HG03025 (cell line): ENCODE measurements at regions not wholly inside any gene's neighbourhood (a gene's known extent, or its start where the extent isn't known, plus 50 kb on each side); places are given as distances from the start of the nearest gene placed in this dataset.
A peak's percentile ranks its signal among the peaks of the same experiment; 100 is the strongest.

Experiments
- ATAC-seq: cut with Tn5 transposase; IDR thresholded peaks from one replicate; pipeline ENCODE4 v1.9.1; 2021; ENCODE audit warnings: mild to moderate bottlenecking, moderate library complexity; ENCODE audit not compliant: unreplicated experiment, low FRiP score

DNA sequence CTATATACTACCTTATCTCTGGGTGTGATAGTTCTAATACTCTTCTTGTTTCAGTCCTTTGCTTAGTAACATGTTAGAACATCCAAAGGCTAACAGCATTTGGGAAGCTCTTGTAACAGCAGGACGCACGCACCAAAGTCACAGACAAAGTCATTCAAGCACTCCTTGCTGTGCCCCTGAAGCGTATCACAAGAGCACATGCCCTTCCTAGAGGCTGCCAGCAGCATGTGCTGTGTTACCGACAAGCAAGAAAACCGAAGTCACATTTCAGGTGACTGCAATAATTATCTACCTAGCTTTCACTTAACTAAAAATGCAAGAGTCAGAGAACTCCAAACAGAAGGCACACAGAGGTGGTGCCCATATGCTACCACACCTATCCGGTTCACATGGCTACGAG lies 194.1 kb downstream of the KLF12 start:
- ATAC-seq = no peak

DNA sequence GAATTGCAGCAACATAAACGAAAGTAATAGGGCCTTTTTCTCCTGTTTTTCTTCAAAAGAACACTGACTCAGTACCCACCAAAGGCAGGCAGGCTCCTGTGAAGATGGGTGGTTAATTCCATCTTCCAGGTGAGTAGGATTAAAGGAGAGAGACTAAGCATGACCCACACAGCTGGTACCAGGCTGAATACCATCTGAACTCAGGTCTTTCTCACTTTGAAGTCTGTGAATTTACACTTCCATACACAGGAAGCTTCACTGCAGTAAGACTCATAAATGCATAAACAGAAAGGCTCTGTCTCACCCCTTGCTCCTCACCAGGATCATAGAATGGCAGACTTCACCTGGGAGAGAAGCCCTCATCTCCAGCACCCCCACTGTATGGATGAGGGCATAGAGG lies 194.6 kb downstream of the KLF12 start:
- ATAC-seq = no peak

DNA sequence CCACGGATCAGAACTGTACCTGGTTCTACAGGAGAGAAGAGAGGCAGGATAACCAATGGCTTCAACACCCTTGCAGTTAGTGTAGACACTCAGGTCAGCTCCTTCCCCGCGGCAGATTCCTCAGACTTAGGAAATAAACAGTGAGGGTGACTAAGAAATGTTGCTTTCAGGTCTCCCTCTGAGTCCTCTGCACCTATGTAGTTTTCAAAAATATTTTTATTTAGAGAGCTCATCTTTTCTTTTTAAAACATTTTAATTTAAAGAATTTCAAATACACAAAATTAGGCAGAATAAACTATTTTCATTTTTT lies 195.2 kb downstream of the KLF12 start:
- ATAC-seq = no peak

DNA sequence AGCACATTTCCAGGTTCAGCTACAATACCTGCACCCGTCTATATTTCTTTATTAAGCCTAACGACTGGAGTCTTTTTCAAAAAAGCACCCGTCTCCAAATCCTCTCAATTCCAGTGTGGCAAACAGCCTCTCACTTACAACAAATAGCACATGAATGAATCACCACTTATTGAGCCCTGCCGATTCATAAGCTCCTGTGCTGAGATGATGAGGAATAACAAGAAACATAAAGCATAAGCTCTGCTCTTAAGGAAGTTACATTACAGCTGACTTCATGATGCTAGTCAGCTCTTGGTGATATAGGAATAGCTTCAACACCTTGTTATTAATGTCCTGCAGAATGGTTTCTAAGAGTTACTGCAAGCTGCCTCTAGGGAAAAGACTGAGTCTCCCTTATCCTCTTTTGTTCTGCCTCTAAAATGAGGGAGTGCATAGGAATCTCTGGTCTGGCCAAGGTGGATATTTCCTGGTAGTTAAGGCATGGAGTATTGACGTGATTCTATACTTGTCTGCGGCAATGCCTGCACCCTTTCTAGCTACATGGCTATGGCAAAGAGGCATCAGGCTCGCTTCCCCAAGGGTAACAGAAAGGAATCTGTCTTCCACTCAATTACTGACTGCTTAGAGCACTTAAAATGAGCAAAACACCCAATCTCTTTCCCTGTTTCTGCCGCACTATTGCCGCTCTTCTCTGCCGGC lies 195.7 kb downstream of the KLF12 start:
- ATAC-seq = no peak

DNA sequence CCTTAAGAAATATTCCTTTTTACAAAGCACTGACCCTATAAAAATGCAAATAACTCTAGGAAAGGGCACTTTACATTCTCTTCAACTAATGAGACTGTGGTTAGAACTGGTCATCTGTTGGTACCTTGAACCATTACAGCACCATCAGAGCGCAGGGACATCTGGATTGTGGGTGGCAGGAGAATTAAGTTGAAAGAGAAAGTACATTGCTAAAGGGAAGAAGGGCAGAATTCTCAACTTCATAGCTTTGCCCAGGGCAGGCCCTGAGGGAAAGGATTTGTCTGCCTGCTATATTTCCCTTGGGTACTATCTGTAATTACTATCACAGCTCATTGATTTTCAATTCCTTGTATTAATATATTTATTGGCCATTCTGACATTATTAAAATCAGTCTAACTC lies 196.8 kb downstream of the KLF12 start:
- no peak for ATAC-seq

DNA sequence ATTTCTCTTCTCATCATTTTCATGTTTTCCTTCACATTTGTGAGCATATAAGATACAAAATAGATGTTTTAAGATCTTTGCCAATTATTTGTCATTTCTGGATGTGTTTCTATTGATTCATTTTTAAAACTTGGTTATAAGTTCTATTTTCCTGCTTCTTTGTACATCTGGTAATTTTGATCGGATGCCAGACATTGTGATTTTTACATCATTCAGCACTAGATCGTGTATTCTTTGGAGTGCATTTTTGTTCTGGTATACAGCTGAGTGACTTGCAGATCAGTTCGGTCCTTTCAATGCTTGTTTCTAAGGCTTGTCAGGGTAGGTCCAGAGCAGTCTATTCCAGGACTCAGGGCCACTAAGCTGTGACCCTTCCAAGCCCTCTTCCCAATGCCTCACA lies 198.2 kb downstream of the KLF12 start:
- ATAC-seq = no peak

DNA sequence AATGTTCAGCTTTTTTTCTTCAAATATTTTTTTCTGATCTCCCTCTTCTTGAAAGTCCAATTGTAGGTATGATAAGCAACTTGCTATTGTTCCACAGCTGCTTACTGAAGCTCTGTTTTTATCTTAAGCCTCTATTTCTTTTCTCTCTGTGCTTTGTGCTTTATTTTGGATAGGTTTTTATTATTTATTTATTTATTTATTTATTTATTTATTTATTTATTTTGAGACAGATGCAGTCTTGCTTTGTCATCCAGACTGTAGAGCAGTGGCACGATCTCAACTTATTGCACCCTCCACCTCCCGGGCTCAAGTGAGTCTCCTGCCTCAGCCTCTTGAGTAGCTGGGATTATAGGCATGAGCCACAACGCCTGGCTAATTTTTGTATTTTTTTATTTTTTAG lies 199.4 kb downstream of the KLF12 start:
- no peak for ATAC-seq

DNA sequence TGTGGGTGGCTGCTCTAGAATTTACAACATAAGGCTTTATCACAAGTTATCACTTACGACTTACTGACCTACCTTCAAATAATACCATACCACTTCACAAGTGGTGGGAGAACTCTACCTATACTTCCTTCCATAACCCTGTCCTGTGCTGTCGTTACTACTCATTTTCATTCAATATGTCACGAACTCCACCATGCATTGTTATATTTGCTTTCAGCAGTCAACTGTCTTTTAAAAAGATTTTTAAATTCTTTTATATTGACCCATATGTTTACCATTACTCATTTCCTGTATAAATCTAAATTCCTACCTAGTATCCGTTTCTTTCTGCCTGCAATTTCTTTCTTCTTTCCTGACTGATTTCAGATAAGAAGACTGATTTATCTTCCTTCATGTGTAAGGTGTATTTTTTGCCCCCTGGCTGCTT lies 200.0 kb downstream of the KLF12 start:
- no peak for ATAC-seq

DNA sequence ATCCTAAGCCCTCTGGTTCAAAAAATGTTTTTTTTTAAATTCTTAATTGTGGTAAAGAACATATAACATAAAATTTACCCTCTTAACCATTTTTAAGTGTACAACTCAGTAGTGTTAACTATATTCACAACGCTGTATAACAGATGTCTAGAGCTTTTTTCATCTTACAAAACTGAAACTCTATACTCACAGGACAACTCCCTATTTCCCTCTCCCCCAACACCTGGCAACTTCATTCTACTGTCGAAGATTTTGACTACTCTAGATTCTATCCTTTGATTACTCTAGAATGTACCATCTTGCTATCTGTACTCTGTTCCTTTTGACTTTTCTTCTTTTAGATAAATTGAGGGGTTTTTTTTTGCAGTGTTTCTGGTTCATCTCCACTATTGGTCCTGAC lies 200.4 kb downstream of the KLF12 start:
- ATAC-seq = peak; percentile 74

DNA sequence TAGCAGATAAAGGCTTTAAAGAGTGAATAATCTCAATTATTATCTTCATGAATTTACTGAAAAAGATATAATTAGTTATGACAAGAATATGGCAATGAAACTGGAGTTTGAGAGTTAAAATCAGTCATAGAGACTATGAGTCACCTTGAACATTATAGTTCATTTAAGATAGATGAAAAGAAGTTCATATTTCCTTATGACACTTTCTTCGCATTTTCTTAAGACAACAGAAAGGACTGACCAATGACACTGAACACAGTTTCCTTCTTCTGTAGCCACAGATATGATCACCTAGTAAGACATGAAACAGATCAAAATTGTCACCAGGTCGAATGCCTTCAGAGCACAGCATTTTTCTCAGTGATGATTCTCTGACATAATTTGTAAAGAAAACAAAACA lies 202.1 kb downstream of the KLF12 start:
- no peak for ATAC-seq

DNA sequence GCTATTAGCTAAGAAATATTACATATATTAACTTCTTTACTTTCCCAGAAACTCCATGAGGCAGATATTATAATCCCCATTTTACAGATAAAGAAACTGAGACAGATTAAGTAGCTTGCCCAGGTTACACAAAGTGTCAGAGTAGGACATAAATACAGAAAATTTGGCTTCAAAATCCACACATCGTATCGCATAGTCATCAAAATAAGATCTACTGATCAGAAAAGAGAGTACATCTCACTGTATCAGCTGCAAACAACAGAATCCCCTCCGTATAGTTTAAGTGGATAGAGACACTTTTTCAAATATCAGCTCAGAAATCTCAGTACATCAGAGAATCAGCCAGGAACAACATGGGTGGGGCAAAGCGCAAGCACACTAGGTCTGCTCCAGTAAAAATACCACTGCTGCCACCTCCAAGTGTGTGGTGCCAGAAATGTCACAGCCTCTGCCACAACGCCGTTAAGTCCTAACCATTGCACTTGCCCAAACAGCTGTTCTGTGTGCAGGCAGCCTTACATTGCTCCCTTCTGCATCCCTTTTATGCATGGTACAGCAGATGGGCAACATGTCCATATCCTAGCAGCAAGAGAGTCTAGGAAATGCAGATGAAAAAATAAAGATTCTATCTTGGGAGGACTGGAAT lies 204.8 kb downstream of the KLF12 start:
- no peak for ATAC-seq

DNA sequence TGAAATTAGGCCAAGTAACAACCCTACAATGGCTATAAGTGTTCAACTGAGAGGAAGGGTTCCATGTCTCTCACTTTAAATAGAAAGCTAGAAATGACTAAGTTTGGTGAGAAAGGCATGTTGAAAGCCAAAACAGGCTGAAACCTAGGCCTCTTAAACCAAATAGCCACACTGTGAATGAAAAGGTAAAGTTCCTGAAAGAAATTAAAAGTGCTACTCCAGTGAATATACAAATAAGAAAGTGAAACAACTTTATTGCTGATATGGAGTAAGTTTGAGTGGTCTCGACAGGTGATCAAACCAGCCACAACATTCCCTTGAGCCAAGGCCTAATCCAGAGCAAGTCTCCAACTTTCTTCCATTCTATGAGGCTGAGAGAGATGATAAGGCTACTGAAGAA lies 209.6 kb downstream of the KLF12 start:
- ATAC-seq = peak; percentile 68

DNA sequence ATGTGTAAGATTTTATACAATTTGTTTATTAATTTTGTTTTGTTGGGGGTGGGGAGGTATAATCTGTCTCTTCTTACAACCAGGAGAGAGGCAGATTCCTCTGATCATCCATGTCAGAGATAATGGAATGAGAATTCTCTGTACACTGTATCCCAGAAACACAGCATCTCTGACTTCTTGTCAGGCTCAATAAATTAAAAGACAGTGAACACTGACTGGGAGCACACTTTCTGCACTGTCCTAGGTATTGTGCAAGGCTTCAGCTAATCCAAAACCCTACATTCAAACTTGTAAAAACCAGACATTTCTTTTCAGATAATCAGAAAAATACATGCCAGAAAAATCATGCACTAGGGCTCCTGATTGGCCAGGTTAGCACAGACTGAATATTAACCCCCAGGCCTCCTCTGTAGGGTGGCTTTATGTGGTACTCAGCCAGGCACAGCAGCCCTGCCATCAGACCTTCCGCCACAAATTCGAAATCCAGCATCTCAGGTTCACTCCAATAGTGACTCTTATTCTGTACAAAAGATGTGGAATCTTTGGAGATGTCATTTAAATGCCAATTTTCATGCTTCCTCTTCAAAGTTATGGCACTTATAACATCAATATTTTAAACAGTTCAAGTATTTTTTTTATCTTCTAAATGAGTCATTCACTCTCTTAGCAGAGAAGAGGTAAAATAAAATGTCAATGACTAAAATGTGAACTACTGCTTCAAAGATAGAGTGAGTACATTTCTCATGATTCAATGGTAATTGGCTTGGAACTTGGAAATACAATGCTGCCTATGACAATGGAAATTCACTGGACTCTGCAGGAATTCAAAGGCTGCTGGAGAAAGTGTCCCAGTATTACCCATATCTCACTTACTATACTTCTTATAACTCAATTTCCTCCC lies 211.5 kb downstream of the KLF12 start:
- no peak for ATAC-seq

DNA sequence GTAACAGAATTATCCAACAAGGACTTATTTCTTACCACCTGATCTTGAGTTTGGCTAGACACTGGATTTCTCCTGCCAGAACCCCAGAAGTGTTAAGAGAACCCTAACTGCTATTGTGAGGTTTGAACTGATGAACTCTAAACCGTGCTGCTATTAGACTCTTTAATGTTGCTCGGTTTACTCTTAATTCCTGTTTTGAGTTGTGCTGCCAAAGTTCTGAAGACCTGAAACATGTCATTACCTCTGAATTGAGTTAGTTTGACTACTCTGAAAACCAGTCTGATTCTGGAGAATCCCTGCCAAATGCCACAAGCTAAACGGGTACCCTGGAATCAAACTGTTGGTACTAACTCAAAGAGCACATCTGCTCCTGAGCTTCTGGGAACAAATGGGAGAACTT lies 215.5 kb downstream of the KLF12 start:
- no peak for ATAC-seq

DNA sequence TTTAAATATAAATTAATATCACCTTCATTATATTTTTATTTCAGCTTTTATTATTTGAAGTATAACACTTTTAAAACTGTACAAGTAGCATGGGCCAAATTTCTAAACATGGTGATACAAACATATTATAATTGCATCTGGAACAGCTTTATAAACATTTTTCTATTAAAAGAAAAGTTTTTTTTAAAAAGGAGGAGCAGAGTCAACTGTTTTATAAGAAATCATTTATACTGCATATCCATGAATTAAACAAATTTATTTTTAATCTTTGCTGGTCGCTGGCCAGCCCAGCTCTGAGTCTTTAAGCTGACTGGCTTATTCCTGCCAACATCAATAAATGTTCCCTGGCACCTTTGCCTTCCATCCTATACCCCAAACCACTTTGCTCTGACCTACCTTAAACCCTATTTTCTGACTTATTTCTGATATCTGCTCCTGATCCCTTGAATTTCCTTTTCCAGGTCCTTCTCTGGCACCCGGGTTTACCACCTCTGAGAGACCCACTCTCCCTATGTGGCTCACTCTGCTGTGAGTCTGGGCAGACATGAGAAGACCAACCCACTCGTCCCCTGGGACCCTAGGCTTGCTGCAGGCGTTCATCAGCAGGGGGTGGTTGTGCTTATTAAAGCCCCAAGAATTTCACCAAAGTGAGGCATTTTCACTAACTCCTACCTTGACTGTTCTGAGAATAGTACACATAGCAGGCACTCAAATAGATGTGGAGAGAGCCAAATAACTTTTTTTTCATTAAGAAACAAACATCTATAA lies 220.3 kb downstream of the KLF12 start:
- ATAC-seq = no peak

DNA sequence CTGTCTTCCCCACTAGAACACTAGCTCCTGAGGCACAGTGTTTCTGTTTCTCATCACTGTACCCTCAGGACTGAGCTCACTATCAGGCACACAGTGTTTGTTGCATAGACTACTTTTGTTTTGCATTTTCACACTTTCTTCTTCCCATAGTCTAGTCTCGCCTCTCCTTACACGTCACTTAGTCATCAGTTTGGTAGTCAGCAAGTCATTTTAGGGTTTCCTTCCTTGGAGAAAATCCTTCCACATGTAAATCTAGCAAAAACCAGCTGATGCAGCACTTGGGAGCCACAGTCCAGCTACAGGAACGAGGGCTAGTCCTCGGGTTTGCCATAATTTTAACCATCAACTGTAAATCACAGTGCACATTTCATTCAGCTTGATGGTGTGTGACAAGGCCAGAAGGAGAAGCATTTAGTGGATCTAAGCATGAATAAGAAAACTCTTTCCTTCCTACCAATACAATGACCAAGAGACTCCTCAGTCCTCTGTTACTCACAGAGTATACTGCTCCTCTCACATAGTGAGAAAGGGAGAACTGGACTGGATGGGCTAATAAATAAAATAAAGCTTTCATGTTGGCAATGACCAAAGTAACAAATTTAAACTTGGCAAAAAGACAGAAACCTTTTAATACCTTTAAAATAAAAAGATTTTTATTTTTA lies 221.0 kb downstream of the KLF12 start:
- no peak for ATAC-seq

DNA sequence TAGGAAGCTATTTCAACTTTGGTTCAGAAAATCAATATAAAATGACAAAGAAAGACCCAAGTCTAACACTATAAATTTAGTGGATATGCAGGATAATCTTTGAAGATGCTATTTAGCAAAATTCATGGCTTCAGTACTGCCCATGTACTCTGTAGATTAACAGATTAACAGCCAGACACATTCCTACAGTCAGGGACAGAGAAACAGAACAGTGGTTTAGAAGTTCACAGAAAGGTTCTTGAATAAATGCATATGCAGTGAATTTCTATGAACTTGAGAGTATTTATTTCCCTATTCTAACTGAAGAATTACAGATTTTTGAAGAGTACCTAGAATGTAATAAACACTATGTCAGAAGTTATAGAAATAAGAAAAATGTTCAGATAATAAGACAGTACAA lies 222.8 kb downstream of the KLF12 start:
- no peak for ATAC-seq

DNA sequence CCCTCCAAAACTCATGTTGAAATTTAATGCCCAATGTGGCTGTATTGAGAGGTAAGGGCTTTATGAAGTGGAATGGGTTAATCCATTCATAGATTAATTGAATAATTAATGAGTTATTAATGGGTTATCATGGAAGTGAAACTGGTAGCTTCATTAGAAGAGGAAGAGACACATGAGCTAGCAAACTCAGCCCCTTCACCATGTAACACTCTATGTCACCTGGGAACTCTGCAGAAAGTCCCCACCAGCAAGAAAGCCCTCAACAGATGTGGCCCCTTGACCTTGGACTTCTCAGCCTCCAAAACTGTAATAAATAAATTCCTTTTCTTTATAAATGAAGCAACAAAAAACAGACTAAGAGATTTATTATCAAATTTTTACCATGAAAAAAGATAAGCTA lies 223.5 kb downstream of the KLF12 start:
- ATAC-seq = no peak

DNA sequence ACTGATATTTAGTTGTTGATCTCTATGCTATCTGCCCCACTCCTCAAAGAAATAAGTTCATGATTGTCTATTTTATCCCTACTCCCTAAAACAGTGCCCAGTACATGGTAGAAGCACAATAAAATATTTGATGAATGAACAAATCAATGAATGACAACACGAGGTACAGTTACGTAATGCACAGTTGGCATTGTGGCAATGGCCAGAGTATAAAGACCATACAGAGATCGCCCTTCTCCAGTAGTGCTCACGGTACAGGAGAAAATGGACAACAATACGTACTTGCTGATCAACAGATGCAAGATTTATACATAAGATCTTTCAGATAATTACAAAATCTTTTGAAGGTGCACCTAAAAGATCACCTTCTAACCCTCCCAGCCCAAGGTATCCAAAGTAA lies 225.4 kb downstream of the KLF12 start:
- ATAC-seq = no peak

DNA sequence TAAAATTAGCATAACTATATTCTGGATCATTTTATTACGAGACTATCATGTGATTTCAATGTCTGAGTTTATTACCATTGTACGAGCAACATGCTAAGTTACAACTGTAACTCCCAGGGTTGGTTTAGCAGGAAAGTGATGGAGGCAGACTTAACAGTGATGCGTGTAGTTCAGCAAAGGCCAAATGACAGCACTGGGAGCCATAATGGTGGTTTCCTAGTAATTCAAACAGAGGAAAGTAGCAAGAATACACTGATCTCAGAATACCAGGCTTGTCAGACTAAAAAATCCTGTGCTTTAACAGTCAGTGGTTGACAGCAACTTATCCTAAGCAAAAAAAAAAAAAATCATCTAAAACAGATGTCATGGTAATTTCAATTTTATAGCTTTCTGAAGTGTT lies 229.6 kb downstream of the KLF12 start:
- no peak for ATAC-seq
